GM19438 (cell line): ENCODE measurements at regions not wholly inside any gene's neighbourhood (a gene's known extent, or its start where the extent isn't known, plus 50 kb on each side); places are given as distances from the start of the nearest gene placed in this dataset.
"Not testable (repeated sequence)": the region's sequence is repeated elsewhere in the genome, so short reads cannot be mapped to it uniquely, and the experiment has no call there.

Experiments
- ATAC-seq: cut with Tn5 transposase; IDR thresholded peaks from one replicate; pipeline ENCODE4 v1.9.1; 2021; ENCODE audit warnings: low read depth; ENCODE audit not compliant: unreplicated experiment

- ATAC-seq: no peak
These were observed 117.6 kb upstream of the CHMP2B start for GRCh38 chr3:87109465-87109864.

- ATAC-seq: no peak
These were observed 111.1 kb upstream of the VGLL3 start for GRCh38 chr3:87101861-87102625.

GRCh38 chr3:87097733-87098132 is 106.8 kb upstream of the VGLL3 start:
- not testable (repeated sequence) for ATAC-seq

DNA sequence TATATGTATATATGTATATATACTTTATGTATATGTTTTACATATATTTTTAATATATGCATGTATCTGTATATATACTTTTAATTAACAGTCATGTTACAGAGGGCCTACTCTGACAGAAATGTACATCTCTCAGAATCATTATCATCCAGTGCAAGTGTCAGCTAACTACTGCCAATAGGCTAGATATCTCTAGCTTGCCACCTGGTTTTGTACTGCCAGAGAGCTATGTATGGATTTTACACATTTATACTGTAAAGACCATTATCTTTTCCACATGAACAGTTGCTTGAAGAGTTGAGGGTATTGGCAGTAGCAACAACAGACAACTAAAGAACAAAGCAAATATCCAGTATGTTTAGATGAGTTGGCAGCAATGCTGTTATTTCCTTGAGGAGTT is 99.7 kb upstream of the VGLL3 start:
- no peak for ATAC-seq

DNA sequence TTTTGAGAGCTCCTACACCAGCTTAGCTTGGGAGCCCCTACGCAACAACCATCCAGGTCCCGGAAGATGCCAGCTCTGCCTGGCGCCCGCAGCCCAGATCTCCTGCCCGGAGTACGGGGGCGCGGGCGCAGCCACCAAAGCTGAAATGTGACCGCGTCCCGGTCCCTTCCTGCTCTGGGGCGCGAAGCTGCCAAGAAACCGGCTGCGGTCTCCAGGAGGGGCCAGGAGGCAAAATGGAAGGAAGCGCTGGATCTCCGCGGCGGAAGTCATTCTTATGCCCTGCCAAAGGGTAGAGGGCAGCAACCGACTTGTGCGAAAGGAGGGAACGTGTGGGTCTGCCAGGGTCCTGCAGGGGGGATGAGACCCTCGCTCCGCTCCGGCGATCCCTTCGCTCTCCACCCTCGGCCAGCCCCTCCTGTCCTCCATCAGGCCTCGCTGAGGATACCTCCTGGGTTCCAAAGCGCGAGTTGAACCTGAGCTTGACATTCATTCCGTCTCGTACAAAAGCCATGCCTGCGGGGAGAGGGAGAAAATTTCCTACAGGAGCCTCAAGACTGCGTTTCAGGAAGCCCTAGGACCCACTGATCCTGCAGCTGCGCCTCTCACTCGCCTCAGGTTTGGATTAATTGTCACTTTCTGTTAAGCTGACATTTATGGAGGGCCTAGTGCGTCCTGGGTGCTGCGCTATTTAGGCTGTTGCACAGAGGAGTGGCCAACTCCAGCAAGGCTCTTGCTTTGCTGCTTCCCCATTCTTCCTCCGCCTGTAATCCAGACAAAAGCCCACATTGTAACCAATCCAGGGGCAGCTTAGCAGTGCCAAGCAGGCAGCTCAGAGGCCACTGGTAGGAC is 98.3 kb upstream of the VGLL3 start:
- peak; percentile 70 for ATAC-seq

DNA sequence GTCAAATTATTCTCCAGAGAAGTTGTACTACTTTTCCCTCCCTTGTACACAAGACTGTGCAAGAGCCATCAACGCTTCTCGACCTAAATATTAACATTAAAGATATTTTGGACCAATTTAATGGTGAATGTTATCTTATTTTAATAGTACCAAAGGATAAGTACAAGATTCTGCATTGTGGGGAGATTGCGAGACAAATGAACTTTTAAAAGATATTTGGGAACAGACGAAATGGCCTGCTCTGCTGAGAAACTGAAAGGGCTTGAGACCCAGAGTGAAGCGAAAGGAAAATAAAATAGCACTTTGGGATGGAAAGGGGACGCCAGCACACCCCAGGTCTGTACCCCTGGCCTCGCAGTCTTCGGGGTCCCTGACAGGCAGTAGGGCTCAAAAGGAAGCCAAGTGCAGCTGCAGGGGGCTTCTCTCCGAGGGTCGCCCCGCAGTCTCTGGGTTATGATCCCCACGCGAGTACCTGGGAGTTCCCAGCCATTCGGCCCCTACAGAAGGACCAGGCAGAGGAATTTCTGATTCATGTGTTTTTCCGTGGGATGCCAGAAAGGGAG is 97.6 kb upstream of the VGLL3 start:
- peak; percentile 26 for ATAC-seq

DNA sequence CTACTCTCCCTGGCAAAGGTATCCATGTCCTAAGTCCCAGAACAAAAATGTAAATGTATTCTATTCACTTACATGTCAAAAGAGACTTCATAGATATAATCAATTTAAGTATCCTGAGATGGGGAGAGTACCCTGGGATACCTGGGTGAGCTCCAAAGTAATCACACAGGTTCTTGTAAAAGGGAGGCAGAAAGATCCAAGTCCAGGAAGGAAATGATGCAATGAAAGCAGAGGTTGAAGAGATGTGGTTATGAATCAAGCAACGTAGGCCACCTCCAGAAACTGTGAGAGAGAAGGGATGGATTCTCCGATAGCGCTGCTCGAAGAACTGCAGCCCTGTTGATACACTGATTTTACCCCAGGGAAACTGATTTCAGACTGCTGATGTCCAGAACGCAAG is 93.9 kb upstream of the VGLL3 start:
- no peak for ATAC-seq

DNA sequence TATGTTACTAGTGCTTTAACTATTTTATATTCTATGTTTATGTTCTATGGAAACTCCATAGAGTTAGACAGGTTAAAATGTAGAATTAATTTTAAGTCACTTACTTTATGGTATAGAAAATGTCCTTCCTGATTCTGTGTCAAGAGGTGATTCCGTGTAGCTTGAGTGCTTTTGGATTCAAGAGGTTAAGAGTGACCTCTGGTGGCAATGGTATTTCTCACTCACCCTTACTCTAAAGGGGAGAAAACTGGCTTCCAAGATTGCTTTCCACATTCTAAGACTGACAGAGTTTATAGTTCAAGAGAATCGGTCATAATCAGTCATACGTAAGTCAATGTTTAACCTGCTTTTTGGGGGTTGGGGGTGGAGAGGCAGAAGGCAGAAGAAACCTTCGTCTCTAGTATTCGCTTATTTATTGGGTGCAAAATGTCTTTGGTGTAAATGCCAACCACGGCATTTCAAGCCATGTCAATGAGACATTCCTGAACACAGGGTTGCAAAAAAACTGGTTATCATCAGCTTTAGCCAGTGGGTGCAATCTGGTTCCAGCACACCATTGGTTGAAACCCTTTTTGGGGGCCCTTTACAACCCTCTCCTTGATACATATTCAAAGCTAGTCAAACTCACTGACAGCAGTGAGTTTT is 92.0 kb upstream of the VGLL3 start:
- ATAC-seq: no peak

- no peak for ATAC-seq
These were observed 86.4 kb upstream of the VGLL3 start for GRCh38 chr3:87077355-87077754.

DNA sequence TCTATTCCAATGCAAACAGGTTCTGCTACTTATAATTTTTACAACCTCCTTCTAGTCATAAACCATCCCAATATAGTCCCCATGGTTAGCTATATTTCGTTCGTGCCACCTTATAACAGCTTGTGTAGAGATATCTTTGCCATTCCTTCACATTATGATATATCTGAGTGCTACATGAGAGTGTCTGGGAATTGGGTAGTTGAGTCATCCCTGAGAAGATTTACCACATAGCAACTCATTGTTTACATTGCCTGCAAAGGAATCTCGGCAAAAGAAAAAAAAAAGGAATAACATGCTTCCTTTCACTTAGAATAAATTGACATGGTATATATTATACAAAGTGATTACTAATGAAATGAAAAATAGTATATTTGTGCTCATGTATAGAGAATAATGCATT is 86.0 kb upstream of the VGLL3 start:
- no peak for ATAC-seq

GRCh38 chr3:87073496-87074145 is 82.7 kb upstream of the VGLL3 start:
- ATAC-seq: no peak

DNA sequence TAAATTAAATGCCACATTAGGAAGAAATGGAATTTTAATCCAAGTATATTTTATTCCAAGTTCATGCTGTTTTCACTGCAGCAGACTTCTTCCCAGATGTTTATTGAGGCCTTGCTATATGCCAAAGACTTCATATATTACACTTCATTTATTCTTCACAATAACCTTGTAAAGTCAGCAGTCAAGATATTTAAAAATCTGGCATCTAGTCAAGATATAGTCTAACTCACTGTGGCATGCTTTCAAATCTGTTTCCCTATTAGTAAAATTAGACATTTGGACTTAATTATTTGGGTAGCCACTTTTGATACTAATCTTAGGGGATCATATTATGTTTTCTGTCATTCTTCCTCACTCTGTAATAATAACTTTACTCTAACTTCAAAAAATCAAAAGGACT is 81.5 kb upstream of the VGLL3 start:
- no peak for ATAC-seq

- ATAC-seq: no peak
These were observed 79.0 kb upstream of the VGLL3 start for GRCh38 chr3:87069971-87070370.

DNA sequence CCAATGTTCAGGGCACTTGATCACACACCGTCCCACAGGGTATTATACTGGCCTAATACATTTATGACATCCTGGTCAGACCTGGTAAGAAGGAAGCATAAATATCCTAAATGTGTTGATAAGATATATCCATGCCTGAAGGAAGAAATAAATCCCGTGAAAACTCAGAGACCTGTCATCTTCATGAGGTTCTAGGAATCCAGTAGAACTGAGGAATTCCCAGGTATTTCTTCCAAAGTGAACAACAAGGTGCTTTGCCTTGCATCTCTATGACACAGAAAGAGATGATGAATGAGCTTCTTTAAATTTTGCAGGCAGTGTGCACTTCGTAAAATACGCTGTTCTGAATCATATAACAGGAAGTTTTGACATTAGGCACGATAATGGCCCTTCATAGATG is 78.1 kb upstream of the VGLL3 start:
- no peak for ATAC-seq

GRCh38 chr3:87062685-87063084 is 71.7 kb upstream of the VGLL3 start:
- ATAC-seq: no peak

GRCh38 chr3:87057474-87057873 is 66.5 kb upstream of the VGLL3 start:
- no peak for ATAC-seq

DNA sequence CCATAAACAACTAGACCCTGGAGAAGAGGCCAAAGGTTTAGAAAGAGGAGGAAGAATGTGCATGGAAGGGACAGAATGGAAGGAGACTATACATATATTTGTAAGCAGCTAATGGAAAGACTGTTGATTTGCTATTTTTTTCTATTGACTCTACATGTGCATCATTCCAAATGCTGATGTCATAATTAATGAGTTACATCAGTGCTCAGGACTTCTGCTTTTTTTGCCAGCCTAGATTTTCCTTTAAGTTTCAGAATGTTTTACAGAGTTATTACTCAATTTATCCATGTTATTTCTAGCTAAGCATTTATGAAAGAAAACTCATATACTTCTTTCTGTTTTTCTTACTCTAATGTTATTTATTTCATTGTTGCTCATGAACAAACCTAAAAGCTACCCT is 62.6 kb upstream of the VGLL3 start:
- no peak for ATAC-seq

- no peak for ATAC-seq
These were observed 61.7 kb upstream of the VGLL3 start for GRCh38 chr3:87052499-87053260.

DNA sequence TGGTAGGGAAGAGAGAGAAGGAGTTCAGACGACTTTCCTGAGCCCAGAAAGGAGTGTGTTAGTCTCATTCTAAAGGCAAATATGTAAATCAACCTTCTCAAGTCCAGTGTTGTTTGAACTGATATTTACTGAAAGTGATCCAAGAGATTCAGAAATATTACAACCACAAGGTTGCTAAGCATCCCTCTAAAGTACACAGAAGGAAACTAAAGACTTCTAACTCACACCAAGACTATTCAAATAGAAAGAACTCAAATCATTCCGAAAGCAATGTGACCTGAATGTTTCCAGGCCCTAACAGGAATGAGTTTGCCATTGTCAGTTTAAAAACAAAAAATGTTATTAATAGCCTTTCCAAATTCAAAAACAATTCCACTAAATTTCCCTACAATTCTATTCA is 56.9 kb upstream of the VGLL3 start:
- no peak for ATAC-seq

- ATAC-seq: no peak
These were observed 55.3 kb upstream of the VGLL3 start for GRCh38 chr3:87046241-87046640.
